ENCODE measurements at regions not wholly inside any gene's neighbourhood (a gene's known extent, or its start where the extent isn't known, plus 50 kb on each side); places are given as distances from the start of the nearest gene placed in this dataset.
"Not testable (repeated sequence)": the region's sequence is repeated elsewhere in the genome, so short reads cannot be mapped to it uniquely, and the experiment has no call there.

DNA sequence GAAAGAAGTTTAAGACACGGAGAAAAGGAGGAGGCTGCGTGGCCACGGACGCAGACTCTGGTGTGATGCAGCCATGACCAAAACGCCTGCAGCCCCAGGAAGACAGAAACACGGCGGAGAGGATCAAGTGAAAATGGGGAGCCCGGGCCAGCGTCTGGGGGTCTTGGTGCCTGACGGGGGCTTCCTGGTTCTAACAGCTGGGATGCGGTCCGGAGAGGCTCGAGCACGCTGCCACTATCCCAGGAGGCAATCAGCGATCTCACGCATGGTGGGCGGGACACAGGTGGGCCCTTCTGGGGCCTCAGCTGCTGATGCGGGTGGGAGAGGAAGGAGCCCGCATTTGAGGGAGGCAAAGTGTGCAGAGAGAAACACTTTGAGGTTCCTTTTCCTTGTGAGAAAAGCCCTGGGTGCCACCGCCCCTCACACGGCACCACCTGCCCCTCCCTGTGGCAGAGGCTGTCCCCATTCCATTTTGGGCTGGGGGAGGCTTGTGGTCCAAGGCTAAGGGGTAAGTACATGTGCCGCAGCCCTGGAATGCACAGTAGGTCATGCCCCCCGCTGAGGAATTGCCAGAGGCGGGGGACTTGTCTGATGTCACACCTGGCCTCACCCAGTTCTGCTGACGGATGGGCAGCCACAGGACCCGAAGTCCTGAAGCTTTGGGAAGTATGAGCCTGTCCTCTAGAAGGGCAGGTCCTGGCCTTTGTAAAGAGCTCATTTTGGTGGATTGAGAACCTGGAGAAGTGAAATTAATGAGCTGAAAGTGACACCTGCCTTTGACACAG lies 121.7 kb upstream of the ZNF469 start:
- not testable (repeated sequence) for DNase-seq (ENCODE audit: low read depth in 4 of 4, low spot score in 2 of 4)

DNA sequence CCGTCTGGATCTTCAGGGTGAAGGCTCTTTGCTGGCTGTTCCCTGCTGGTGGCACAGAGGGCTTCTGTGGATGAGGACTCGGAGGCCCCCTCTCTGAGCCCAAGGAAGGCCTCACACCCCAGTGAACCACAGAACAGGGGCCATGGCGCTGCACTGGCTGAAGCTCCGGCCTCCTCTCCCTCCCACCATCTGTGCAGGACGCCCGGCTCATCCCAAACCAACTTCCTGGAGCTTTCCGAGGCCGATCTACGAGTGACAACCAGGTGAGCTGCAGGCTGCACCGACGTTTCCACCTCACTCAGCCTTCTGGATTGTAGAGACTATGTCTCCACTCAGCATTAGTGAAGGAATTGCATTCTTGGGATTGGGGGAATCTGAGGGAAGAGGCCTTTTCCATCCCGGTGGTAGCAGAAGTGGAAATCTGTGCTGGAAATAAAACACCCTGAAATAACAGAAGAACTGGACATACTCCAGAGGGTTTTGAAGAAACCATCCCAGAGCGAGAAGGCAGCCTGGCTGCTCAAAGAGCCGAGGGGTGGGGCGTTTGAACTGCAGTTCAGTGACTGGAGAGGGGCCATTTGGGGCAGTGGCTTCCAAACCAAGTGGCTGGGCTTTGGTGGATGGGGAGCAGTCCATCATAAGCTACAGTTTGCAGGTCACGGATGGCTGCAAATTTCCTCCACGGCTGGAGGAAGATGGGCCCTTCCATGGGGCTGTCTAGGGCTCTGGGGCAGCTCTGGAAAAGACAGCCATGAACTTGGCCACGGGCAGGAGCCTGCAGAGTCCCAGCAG lies 120.7 kb upstream of the ZNF469 start:
- not testable (repeated sequence) for DNase-seq (ENCODE audit: low read depth in 4 of 4, low spot score in 2 of 4)

DNA sequence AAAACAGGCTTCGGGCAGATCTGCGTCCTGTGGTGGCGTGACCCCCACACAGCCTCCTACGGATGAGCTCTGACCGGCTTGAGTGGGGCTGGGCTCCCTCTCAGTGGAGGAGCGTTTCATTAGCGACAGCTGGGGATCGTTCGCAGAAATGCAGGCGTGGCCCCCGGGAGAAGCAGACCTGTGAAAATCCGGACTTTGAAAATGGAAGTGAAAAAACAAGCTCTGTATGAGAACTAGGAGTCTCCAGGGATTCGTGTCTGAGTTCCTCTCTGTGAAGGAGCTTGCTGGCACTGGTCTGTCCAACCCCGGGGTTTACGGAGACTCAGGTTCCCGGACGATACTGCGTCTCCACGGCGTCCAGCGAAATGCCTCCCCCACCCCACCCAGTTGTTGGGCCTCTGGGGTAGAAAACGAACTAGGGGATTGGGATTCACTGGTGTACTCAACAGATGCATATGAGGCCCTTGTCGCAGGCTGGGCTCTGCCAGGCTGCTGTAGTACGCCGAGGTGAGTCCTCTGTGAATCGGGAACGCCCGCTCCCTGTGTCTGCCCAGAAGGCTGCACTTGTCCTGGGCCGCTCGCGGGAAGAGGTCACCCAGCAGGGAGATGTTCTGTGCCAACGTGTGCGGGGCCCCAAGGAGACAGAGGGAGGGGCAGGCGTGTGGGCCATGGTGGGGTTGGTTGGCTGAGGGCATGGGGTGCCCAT lies 119.7 kb upstream of the ZNF469 start:
- not testable (repeated sequence) for DNase-seq (ENCODE audit: low read depth in 4 of 4, low spot score in 2 of 4)

GRCh38 chr16:88263681-88264287 lies 119.0 kb upstream of the ZNF469 start:
- DNase-seq (ENCODE audit: low read depth in 4 of 4, low spot score in 2 of 4): not testable (repeated sequence)

- DNase-seq (ENCODE audit: low read depth in 4 of 4, low spot score in 2 of 4): no peak
Observed at GRCh38 chr16:88264641-88265285, 118.0 kb upstream of the ZNF469 start.

DNA sequence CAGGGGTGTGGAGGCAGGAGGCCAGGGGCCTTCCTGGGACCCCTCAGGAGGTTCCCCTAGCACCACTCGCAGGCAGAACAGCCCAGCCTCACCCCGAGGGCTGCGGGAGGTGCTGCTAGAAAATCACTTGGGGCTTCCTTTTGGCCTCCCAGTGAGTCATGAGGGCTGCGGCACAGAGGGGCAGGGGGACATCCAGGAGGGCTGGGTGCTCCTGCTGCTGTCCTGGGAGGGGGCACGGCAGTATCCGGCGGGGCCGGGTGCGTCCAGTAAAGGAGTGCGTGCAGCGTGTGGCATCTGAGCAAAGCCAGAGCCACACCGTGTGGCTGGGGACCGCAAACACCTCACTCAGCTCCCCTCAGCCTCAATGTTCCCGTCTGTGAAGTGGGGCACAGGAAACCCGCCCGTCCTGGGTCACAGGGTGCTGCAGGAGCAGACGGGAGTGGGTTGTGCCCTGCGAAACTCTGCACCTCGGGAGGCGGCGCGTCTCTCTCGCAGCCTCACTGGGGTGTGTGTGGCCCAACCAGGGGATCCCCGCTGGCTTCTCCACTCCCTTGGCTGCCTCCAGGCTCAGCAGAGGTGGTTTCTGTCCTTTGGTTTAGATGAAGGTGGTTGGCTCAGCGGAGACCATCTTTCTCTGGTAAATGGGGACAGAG lies 117.3 kb upstream of the ZNF469 start:
- not testable (repeated sequence) for DNase-seq (ENCODE audit: low read depth in 4 of 4, low spot score in 2 of 4)

- DNase-seq (ENCODE audit: low read depth in 4 of 4, low spot score in 2 of 4): not testable (repeated sequence)
Observed at GRCh38 chr16:88266036-88266435, 116.7 kb upstream of the ZNF469 start.

DNA sequence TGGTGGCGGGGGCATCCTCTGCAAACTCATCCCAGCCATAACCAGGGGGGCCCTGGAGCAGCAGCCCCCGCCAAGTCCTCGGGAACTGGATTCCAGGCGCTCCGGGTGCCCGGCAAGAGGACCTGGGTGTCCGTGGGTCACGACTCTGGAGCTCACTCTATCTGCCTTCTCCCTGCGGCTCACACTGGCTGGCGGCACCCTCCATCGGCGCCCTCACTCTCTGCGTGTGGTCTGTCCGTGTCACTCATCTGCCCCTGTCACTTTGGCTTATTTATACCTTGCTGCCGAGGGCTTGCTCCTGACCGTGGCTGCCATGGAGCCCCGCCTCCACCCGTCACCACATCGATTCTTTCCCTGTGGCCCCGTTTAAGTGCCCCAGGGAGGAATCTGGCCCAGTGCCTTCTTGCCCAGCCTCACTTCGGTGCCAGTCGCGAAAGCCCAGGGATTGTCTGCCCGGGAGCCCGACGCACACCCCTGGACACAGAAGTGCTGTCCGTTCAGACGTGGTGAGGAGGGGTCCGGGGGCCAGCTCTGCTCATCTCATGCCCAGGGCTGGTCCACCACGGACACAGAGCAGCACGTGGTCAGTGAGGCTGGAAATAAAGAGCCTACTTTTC lies 115.7 kb upstream of the ZNF469 start:
- not testable (repeated sequence) for DNase-seq (ENCODE audit: low read depth in 4 of 4, low spot score in 2 of 4)

GRCh38 chr16:88268186-88268970 lies 114.4 kb upstream of the ZNF469 start:
- not testable (repeated sequence) for DNase-seq (ENCODE audit: low read depth in 4 of 4, low spot score in 2 of 4)

GRCh38 chr16:88270171-88270790 lies 112.5 kb upstream of the ZNF469 start:
- not testable (repeated sequence) for DNase-seq (ENCODE audit: low read depth in 4 of 4, low spot score in 2 of 4)

DNA sequence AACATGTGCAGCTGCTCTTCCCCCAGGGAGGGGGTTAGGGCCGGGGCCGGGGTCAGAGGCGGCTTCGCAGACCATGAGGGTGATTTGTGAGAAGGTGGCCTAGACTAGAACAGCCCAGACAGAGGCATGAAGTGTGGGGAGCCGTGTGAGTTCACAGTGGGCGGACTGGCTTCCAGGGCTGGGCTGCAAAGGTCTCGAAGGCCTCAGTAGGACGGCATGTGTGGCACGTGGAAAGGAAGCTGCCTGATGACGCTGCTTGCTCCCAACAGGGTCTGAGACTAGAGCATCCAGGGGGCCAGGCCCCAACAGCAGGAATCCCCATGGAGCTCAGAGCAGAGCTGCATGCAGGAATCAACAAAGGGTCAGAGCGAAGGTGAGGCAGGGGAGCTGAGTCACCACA lies 111.5 kb upstream of the ZNF469 start:
- not testable (repeated sequence) for DNase-seq (ENCODE audit: low read depth in 4 of 4, low spot score in 2 of 4)

DNA sequence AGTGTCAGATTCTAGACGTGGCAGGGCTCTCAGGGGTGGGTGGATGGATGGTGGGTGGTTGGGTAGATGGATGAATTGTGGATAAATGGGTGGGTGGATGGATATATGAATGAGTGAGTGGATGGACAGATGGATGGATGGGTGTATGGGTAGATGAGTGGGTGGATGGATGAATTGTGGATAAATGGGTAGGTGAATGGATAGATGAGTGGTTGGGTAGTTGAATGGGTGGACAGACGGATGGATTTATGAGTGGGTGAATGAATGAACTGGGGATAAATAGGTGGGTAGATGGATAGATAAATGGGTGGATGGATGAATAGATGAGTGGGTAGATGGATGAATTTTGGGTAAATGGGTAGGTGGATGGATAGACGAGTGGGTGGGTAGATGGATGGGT lies 111.0 kb upstream of the ZNF469 start:
- DNase-seq (ENCODE audit: low read depth in 4 of 4, low spot score in 2 of 4): not testable (repeated sequence)

GRCh38 chr16:88272437-88272836 lies 110.3 kb upstream of the ZNF469 start:
- not testable (repeated sequence) for DNase-seq (ENCODE audit: low read depth in 4 of 4, low spot score in 2 of 4)

- not testable (repeated sequence) for DNase-seq (ENCODE audit: low read depth in 4 of 4, low spot score in 2 of 4)
Observed at GRCh38 chr16:88274126-88274750, 108.5 kb upstream of the ZNF469 start.

DNA sequence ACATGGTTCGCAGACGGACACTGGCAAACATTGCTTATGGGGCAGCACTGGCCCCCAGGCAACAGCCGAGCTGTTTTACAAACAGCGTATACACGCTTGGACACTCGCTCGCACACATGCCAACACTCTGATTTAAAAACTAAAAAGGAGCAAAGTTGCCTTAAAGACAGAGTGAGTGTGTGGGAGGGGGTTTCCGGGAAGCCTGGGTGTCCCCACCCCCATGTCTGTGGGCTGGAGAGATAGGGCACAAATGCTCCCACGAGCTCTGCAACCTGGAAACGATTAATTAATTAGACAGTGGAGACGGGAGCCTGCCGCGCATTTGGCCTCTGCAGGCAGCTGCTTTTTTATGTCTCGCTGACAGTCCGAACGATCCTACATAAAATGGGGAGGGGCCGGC lies 107.9 kb upstream of the ZNF469 start:
- DNase-seq (ENCODE audit: low read depth in 4 of 4, low spot score in 2 of 4): no peak

GRCh38 chr16:88275336-88276122 lies 107.2 kb upstream of the ZNF469 start:
- DNase-seq (ENCODE audit: low read depth in 4 of 4, low spot score in 2 of 4): not testable (repeated sequence)

DNA sequence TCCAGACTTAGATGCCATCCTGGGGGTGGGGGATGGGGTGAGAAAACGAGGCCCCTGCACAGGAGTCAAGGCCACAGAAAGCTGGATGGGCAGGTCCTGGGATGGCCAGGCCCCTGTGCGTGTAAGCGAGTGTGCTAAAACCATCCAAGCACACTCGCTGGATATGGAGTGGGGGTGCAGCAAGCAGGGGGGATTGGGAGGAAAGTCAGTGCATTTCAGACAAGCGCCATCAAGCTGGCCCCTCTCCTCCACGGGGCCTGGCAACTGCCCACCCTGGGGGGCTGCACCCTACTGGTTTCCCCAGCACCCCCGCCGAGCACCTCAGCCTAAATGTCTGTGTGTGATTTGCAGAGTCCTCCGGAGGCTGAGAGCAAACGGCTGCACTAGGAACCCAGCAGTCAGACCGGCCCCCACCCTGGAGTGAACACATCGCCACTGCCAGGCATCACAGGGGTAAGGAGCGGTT lies 106.6 kb upstream of the ZNF469 start:
- DNase-seq (ENCODE audit: low read depth in 4 of 4, low spot score in 2 of 4): not testable (repeated sequence)
